GM06990 (cell line): ENCODE measurements at regions not wholly inside any gene's neighbourhood (a gene's known extent, or its start where the extent isn't known, plus 50 kb on each side); places are given as distances from the start of the nearest gene placed in this dataset.
"Not testable (repeated sequence)": the region's sequence is repeated elsewhere in the genome, so short reads cannot be mapped to it uniquely, and the experiment has no call there.

Source experiments
- DNase-seq: peaks from one replicate; pipeline ENCODE4 v3.0.0-alpha.2; 2011; ENCODE audit not compliant: insufficient read length; ENCODE audit errors: extremely low read depth
- H3K27me3 ChIP-seq: replicated peaks from 2 replicates; pipeline ENCODE4 v1.6.0; 2011; ENCODE audit warnings: low read length; ENCODE audit not compliant: control insufficient read depth, insufficient read depth
- H3K36me3 ChIP-seq: 2 replicates; pipeline ENCODE4 v1.5.1; 2011; ENCODE audit warnings: low read length; ENCODE audit not compliant: control insufficient read depth, insufficient read depth
- H3K4me3 ChIP-seq: replicated peaks from 2 replicates; pipeline ENCODE4 v1.5.1; 2011; ENCODE audit warnings: low read depth, mild to moderate bottlenecking, control low read depth, low read length
- CTCF ChIP-seq: IDR thresholded peaks from 2 replicates; pipeline ENCODE4 v1.5.1; 2011; ENCODE audit warnings: low read length, control low read depth, mild to moderate bottlenecking, inconsistent platforms; ENCODE audit not compliant: insufficient read depth, poor library complexity, severe bottlenecking

GRCh38 chr3:4235690-4236089 is 67.5 kb upstream of the SETMAR start:
- no peak for DNase-seq
- H3K4me3 ChIP-seq, result no peak overlapping the region
- no peak for TF ChIP-seq CTCF
- H3K36me3 ChIP-seq, result no peaks in the 10 kb centered on the region
- no peaks in the 10 kb centered on the region; the same call in 1 of the 2 replicates for H3K27me3 ChIP-seq

- H3K36me3 ChIP-seq, result no peaks in the 10 kb centered on the region
- no peak for DNase-seq
- no peak for TF ChIP-seq CTCF
- H3K4me3 ChIP-seq, result no peak overlapping the region
- H3K27me3 ChIP-seq, result no peaks in the 10 kb centered on the region
These were observed 61.5 kb upstream of the SETMAR start for GRCh38 chr3:4241595-4242170.

GRCh38 chr3:4245671-4246070 is 57.5 kb upstream of the SETMAR start:
- Histone ChIP-seq H3K4me3 (no peak overlapping the region), H3K36me3 (no peaks in the 10 kb centered on the region), H3K27me3 (no peaks in the 10 kb centered on the region)
- DNase-seq, result no peak
- TF ChIP-seq CTCF, result no peak

GRCh38 chr3:4247391-4247790 is 55.8 kb upstream of the SETMAR start:
- H3K4me3 ChIP-seq, result no peak overlapping the region
- DNase-seq, result no peak
- no peak for TF ChIP-seq CTCF
- no peaks in the 10 kb centered on the region for H3K36me3 ChIP-seq
- no peaks in the 10 kb centered on the region for H3K27me3 ChIP-seq

- Histone ChIP-seq H3K27me3 (no peaks in the 10 kb centered on the region), H3K36me3 (no peaks in the 10 kb centered on the region), H3K4me3 (no peak overlapping the region)
- TF ChIP-seq CTCF, result no peak
- DNase-seq, result no peak
These were observed 53.1 kb upstream of the SETMAR start for GRCh38 chr3:4250064-4250463.

- Histone ChIP-seq H3K36me3 (no peaks in the 10 kb centered on the region), H3K27me3 (no peaks in the 10 kb centered on the region), H3K4me3 (no peak overlapping the region)
- no peak for DNase-seq
- no peak for TF ChIP-seq CTCF
These were observed 51.8 kb upstream of the SETMAR start for GRCh38 chr3:4251412-4251811.

- not testable (repeated sequence) for H3K27me3 ChIP-seq, H3K4me3 ChIP-seq, DNase-seq, H3K36me3 ChIP-seq
These were observed 49.9 kb upstream of the SETMAR start for GRCh38 chr3:4253072-4253832.
